B cell (primary cell): ENCODE measurements at regions not wholly inside any gene's neighbourhood (a gene's known extent, or its start where the extent isn't known, plus 50 kb on each side); places are given as distances from the start of the nearest gene placed in this dataset.

Experiments used
- CTCF ChIP-seq: fragments of 200-600 bp; IDR thresholded peaks from one replicate; pipeline ENCODE4 v1.8.0; 2022; ENCODE audit warnings: antibody characterized with exemption, mild to moderate bottlenecking
- EZH2 ChIP-seq: IDR thresholded peaks from 2 replicates; pipeline ENCODE4 v1.6.1; 2012; ENCODE audit warnings: borderline replicate concordance, low read depth, mild to moderate bottlenecking, moderate library complexity, low read length; ENCODE audit not compliant: insufficient read depth, poor library complexity, severe bottlenecking

DNA sequence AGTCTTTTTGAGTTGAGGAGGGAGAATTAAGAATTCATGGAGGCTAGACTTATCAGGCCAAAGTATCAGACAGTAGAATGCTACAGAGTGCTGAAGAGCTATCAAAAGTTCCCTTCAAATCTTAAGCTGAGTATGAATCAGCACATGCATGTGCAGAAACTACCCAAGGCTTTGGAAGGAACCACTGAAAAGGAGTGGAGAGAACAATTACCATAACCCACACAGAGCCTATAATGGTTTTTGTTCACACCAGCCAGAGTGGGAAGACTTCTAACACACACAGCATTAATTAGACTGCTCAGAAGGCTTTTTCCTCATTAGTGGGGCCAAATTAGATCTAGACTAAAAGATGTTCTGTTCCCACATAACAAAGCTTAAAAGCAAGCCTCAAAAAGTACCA lies 83.7 kb upstream of the SLC6A11 start:
- no peak for TF ChIP-seq CTCF
- TF ChIP-seq EZH2, result no peak
